Mucosa of stomach (tissue), 1 donor: ENCODE measurements at regions not wholly inside any gene's neighbourhood (a gene's known extent, or its start where the extent isn't known, plus 50 kb on each side); places are given as distances from the start of the nearest gene placed in this dataset.
"Not testable (repeated sequence)": the region's sequence is repeated elsewhere in the genome, so short reads cannot be mapped to it uniquely, and the experiment has no call there.

ENCODE experiments used
- H3K27me3 ChIP-seq: one replicate; pipeline ENCODE4 v1.7.0; 2013; ENCODE audit warnings: mild to moderate bottlenecking, low read length; ENCODE audit not compliant: control insufficient read depth, insufficient read depth
- H3K36me3 ChIP-seq: one replicate; pipeline ENCODE4 v1.7.0; 2013; ENCODE audit warnings: low read length; ENCODE audit not compliant: control insufficient read depth, insufficient read depth
- H3K4me1 ChIP-seq: one replicate; pipeline ENCODE4 v1.7.0; 2013; ENCODE audit warnings: mild to moderate bottlenecking, low read length; ENCODE audit not compliant: control insufficient read depth, insufficient read depth
- H3K4me3 ChIP-seq: one replicate; pipeline ENCODE4 v1.7.0; 2013; ENCODE audit warnings: low read length
- H3K9ac ChIP-seq: one replicate; pipeline ENCODE4 v1.7.0; 2013; ENCODE audit warnings: mild to moderate bottlenecking, low read length, moderate library complexity
- H3K9me3 ChIP-seq: one replicate; pipeline ENCODE4 v1.7.0; 2013; ENCODE audit warnings: mild to moderate bottlenecking, low read length, moderate library complexity; ENCODE audit not compliant: control insufficient read depth
- donor health status: Pancreatic carcinoma.

DNA sequence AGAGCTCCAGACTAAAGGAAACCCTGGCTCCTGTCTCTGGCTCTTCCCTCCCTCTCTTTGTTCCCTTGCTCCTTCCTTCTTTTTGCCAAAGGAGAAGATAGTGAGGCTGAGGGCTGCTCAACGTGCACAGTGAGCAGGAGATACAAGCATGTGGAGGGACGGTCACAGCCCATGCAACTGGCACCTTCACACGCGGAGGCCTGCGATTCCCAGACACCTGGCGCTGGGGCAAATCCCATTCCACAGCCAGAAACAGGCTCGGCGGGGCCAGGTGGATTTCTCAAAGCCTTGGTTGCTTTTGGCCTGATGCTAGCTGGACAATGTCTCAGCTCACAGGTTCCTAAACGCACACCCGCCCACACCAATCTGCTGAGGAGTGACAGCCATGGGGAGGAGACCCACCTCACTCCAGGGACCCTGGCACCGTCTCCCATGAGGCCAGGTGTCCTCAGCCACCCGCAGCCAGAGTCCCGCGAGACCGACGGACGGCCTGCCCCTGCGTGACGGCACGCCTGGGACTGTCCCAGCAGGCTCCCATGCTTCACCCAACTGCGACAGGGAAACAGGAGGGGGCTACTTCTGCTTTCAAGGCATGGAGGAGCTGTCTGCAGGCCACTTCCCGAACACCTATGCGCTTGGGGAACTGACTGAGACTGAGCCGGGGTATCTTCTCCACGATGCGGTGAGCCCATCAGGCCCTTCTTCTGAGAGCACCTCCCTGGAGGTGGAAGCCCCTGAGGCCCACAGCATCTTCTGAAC lies 56.2 kb upstream of the SPN start:
- H3K4me3 ChIP-seq, H3K9ac ChIP-seq: not testable (repeated sequence)
- H3K4me1 ChIP-seq = peaks cover 17% of the 10 kb centered on the region

GRCh38 chr16:29607428-29607823 lies 55.6 kb upstream of the SPN start:
- not testable (repeated sequence) for H3K36me3 ChIP-seq, H3K9me3 ChIP-seq, H3K4me3 ChIP-seq, H3K9ac ChIP-seq, H3K27me3 ChIP-seq
- H3K4me1 ChIP-seq = peaks cover 17% of the 10 kb centered on the region

More for the DNA sequence above, 56.2 kb upstream of the SPN start:
- H3K27me3 ChIP-seq, H3K36me3 ChIP-seq, H3K9me3 ChIP-seq: not testable (repeated sequence)

- H3K27me3 ChIP-seq, H3K9me3 ChIP-seq, H3K36me3 ChIP-seq, H3K4me1 ChIP-seq: not testable (repeated sequence)
- peak overlapping the region; percentile 15 for H3K9ac ChIP-seq
- H3K4me3 ChIP-seq = peak overlapping the region; percentile 19
Observed at GRCh38 chr16:29612381-29613306, 50.4 kb upstream of the SPN start.
